CD4-positive, CD25-positive, alpha-beta regulatory T cell (primary cell): ENCODE measurements at regions not wholly inside any gene's neighbourhood (a gene's known extent, or its start where the extent isn't known, plus 50 kb on each side); places are given as distances from the start of the nearest gene placed in this dataset.
A peak's percentile ranks its signal among the peaks of the same experiment; 100 is the strongest.

Experiments used
- ATAC-seq, 2 donors: fragments of 150-1000 bp; cut with Tn5 transposase; one replicate each; pipeline ENCODE4 v1.10.0; 2021; ENCODE audit warnings: low read depth in 2 of 2, moderate number of reproducible peaks in 2 of 2, moderate library complexity in 1 of 2
- DNase-seq, 3 donors: peaks; one replicate each; pipeline versions ENCODE4 v3.0.0 to v3.0.0-alpha.2; 2012 to 2022; ENCODE audit warnings: mixed read lengths in 1 of 3
- H3K27ac ChIP-seq: one replicate; pipeline ENCODE4 v1.7.0; 2013; ENCODE audit warnings: mild to moderate bottlenecking, low read length; ENCODE audit not compliant: insufficient read depth, poor library complexity, severe bottlenecking
- H3K27me3 ChIP-seq: one replicate; pipeline ENCODE4 v1.7.0; 2013; ENCODE audit warnings: low read length; ENCODE audit not compliant: control insufficient read depth, insufficient read depth
- H3K36me3 ChIP-seq: one replicate; pipeline ENCODE4 v1.7.0; 2013; ENCODE audit warnings: mild to moderate bottlenecking, low read length, moderate library complexity; ENCODE audit not compliant: control insufficient read depth, insufficient read depth
- H3K4me1 ChIP-seq: 2 replicates; pipeline ENCODE4 v1.7.0; 2013; ENCODE audit warnings: mild to moderate bottlenecking, low read length; ENCODE audit not compliant: insufficient read depth, control insufficient read depth, poor library complexity, severe bottlenecking
- H3K4me3 ChIP-seq: one replicate; pipeline ENCODE4 v1.7.0; 2013; ENCODE audit warnings: low read depth, mild to moderate bottlenecking, low read length, moderate library complexity
- H3K9me3 ChIP-seq, 2 experiments: 1 replicate in 1 of 2; 2 replicates in 1 of 2; pipeline ENCODE4 v1.7.0; 2013; ENCODE audit warnings: low read length in 2 of 2, mild to moderate bottlenecking in 1 of 2, moderate library complexity in 1 of 2; ENCODE audit not compliant: control insufficient read depth in 2 of 2
- H3K27ac Mint-ChIP-seq, 3 donors: one replicate each; pipeline ENCODE4 v1.8.0; 2020 to 2022; ENCODE audit warnings: mild to moderate bottlenecking in 3 of 3, mixed read lengths in 3 of 3, moderate library complexity in 2 of 3
- H3K27me3 Mint-ChIP-seq: one replicate; pipeline ENCODE4 v1.8.0; 2022; ENCODE audit warnings: mild to moderate bottlenecking, mixed read lengths
- H3K36me3 Mint-ChIP-seq: one replicate; pipeline ENCODE4 v1.8.0; 2020; ENCODE audit warnings: mixed read lengths
- H3K4me1 Mint-ChIP-seq, 4 donors: one replicate each; pipeline ENCODE4 v1.8.0; 2020 to 2022; ENCODE audit warnings: mixed read lengths in 4 of 4, mild to moderate bottlenecking in 1 of 4
- H3K4me3 Mint-ChIP-seq, 4 donors: one replicate each; pipeline ENCODE4 v1.8.0; 2020 to 2022; ENCODE audit warnings: mild to moderate bottlenecking in 4 of 4, mixed read lengths in 4 of 4, moderate library complexity in 3 of 4
- H3K9me3 Mint-ChIP-seq, 7 donors: one replicate each; pipeline ENCODE4 v1.8.0; 2020 to 2022; ENCODE audit warnings: mixed read lengths in 7 of 7, mild to moderate bottlenecking in 3 of 7, moderate library complexity in 2 of 7

GRCh38 chr3:18774319-18775088, 349.4 kb upstream of the SATB1 start:
- Histone ChIP-seq H3K36me3 (no peaks in the 10 kb centered on the region), H3K27me3 (no peaks in the 10 kb centered on the region), H3K9me3 (no peaks in the 10 kb centered on the region), H3K4me3 (no peak overlapping the region), H3K4me1 (no peaks in the 10 kb centered on the region), H3K27ac (no peak overlapping the region)
- no peak overlapping the region for H3K27ac Mint-ChIP-seq
- H3K4me1 Mint-ChIP-seq, result peaks cover 0 to 15% (median 5%) of the 10 kb centered on the region in 4 donors
- H3K27me3 Mint-ChIP-seq, result peaks cover 21% of the 10 kb centered on the region
- H3K36me3 Mint-ChIP-seq, result no peaks in the 10 kb centered on the region
- ATAC-seq (no peak), DNase-seq (no peak)
- H3K4me3 Mint-ChIP-seq, result no peak overlapping the region
- H3K9me3 Mint-ChIP-seq, result peaks cover 0 to 1% (median 0%) of the 10 kb centered on the region in 7 donors

- Mint-ChIP-seq H3K27me3 (peaks cover 35% of the 10 kb centered on the region), H3K9me3 (no peaks in the 10 kb centered on the region)
- no peak for DNase-seq
Measured at GRCh38 chr3:18772699-18773305, 347.7 kb upstream of the SATB1 start.

GRCh38 chr3:18771931-18772330, 346.8 kb upstream of the SATB1 start:
- H3K27ac ChIP-seq, result no peak overlapping the region
- Mint-ChIP-seq H3K4me1 (no peaks in the 10 kb centered on the region), H3K27ac (peak overlapping the region in 1 of 3 donors; percentile 21)

More at GRCh38 chr3:18772699-18773305, 347.7 kb upstream of the SATB1 start:
- no peak overlapping the region for H3K4me3 ChIP-seq
- H3K4me1 ChIP-seq, result no peaks in the 10 kb centered on the region
- Mint-ChIP-seq H3K36me3 (no peaks in the 10 kb centered on the region), H3K4me1 (peaks cover 0 to 1% (median 0%) of the 10 kb centered on the region in 4 donors), H3K27ac (no peak overlapping the region), H3K4me3 (no peak overlapping the region)
- no peak overlapping the region for H3K27ac ChIP-seq
- H3K36me3 ChIP-seq, result no peaks in the 10 kb centered on the region
- no peak for ATAC-seq
- peaks cover 3% of the 10 kb centered on the region for H3K27me3 ChIP-seq
- H3K9me3 ChIP-seq, result no peaks in the 10 kb centered on the region

GRCh38 chr3:18770800-18771199, 345.7 kb upstream of the SATB1 start:
- peaks cover 4% of the 10 kb centered on the region for H3K27me3 ChIP-seq
- no peaks in the 10 kb centered on the region for H3K36me3 ChIP-seq
- Mint-ChIP-seq H3K27ac (no peak overlapping the region), H3K27me3 (peaks cover 43% of the 10 kb centered on the region), H3K9me3 (no peaks in the 10 kb centered on the region), H3K4me3 (no peak overlapping the region), H3K4me1 (no peaks in the 10 kb centered on the region), H3K36me3 (no peaks in the 10 kb centered on the region)
- no peak for DNase-seq
- H3K4me1 ChIP-seq, result no peaks in the 10 kb centered on the region
- H3K9me3 ChIP-seq, result no peaks in the 10 kb centered on the region
- H3K27ac ChIP-seq, result no peak overlapping the region
- H3K4me3 ChIP-seq, result no peak overlapping the region
- ATAC-seq, result no peak

More at GRCh38 chr3:18771931-18772330, 346.8 kb upstream of the SATB1 start:
- H3K4me3 ChIP-seq, result no peak overlapping the region
- ATAC-seq, result no peak
- no peaks in the 10 kb centered on the region for H3K9me3 ChIP-seq
- no peaks in the 10 kb centered on the region for H3K4me1 ChIP-seq
- H3K27me3 ChIP-seq, result peaks cover 4% of the 10 kb centered on the region
- no peaks in the 10 kb centered on the region for H3K36me3 Mint-ChIP-seq
- H3K4me3 Mint-ChIP-seq, result no peak overlapping the region
- H3K9me3 Mint-ChIP-seq, result no peaks in the 10 kb centered on the region
- DNase-seq, result no peak
- peaks cover 38% of the 10 kb centered on the region for H3K27me3 Mint-ChIP-seq
- H3K36me3 ChIP-seq, result no peaks in the 10 kb centered on the region

- H3K27ac Mint-ChIP-seq, result no peak overlapping the region
Measured at GRCh38 chr3:18767756-18768303, 342.7 kb upstream of the SATB1 start.

GRCh38 chr3:18766974-18767373, 341.8 kb upstream of the SATB1 start:
- Mint-ChIP-seq H3K36me3 (no peaks in the 10 kb centered on the region), H3K4me3 (no peak overlapping the region), H3K4me1 (no peaks in the 10 kb centered on the region), H3K27ac (no peak overlapping the region), H3K27me3 (peaks cover 33% of the 10 kb centered on the region), H3K9me3 (no peaks in the 10 kb centered on the region)
- H3K27me3 ChIP-seq, result peaks cover 4% of the 10 kb centered on the region
- H3K4me3 ChIP-seq, result no peak overlapping the region
- H3K36me3 ChIP-seq, result no peaks in the 10 kb centered on the region
- ATAC-seq (no peak), DNase-seq (no peak)
- H3K9me3 ChIP-seq, result no peaks in the 10 kb centered on the region
- no peak overlapping the region for H3K27ac ChIP-seq
- H3K4me1 ChIP-seq, result no peaks in the 10 kb centered on the region

More at GRCh38 chr3:18767756-18768303, 342.7 kb upstream of the SATB1 start:
- no peaks in the 10 kb centered on the region for H3K4me1 Mint-ChIP-seq
- Histone ChIP-seq H3K4me3 (no peak overlapping the region), H3K36me3 (no peaks in the 10 kb centered on the region), H3K9me3 (no peaks in the 10 kb centered on the region), H3K27ac (no peak overlapping the region), H3K27me3 (peaks cover 4% of the 10 kb centered on the region), H3K4me1 (no peaks in the 10 kb centered on the region)
- H3K36me3 Mint-ChIP-seq, result no peaks in the 10 kb centered on the region
- ATAC-seq, result no peak
- no peak for DNase-seq
- peak overlapping the region in 1 of 4 donors; percentile 33 for H3K4me3 Mint-ChIP-seq
- no peaks in the 10 kb centered on the region for H3K9me3 Mint-ChIP-seq
- H3K27me3 Mint-ChIP-seq, result peaks cover 33% of the 10 kb centered on the region

GRCh38 chr3:18765662-18766061, 340.5 kb upstream of the SATB1 start:
- Mint-ChIP-seq H3K9me3 (no peaks in the 10 kb centered on the region), H3K27ac (no peak overlapping the region), H3K4me1 (no peaks in the 10 kb centered on the region)

More at GRCh38 chr3:18765662-18766061, 340.5 kb upstream of the SATB1 start:
- Mint-ChIP-seq H3K27me3 (peaks cover 22% of the 10 kb centered on the region), H3K36me3 (no peaks in the 10 kb centered on the region), H3K4me3 (no peak overlapping the region)
- Histone ChIP-seq H3K9me3 (no peaks in the 10 kb centered on the region), H3K27me3 (peaks cover 4% of the 10 kb centered on the region), H3K4me3 (no peak overlapping the region), H3K27ac (no peak overlapping the region), H3K36me3 (no peaks in the 10 kb centered on the region), H3K4me1 (no peaks in the 10 kb centered on the region)
- no peak for ATAC-seq
- DNase-seq, result no peak
